HepG2 (cell line): ENCODE measurements at regions not wholly inside any gene's neighbourhood (a gene's known extent, or its start where the extent isn't known, plus 50 kb on each side); places are given as distances from the start of the nearest gene placed in this dataset.

Experiments used
- ATAC-seq: fragments of 200-7000 bp; cut with Tn5 transposase; 3 replicates; pipeline ENCODE4 v1.9.1; 2020; ENCODE audit warnings: mild to moderate bottlenecking, moderate library complexity
- BruUV-seq: library from RNA; stranded (reverse); fragments of 400-500 nt; replicated peaks from 2 replicates; lab custom pipeline; 2021; lab: Mats Ljungman, UMichigan
- CTCF ChIA-PET: fragments of 300-600 bp; formaldehyde crosslinking; extraction: SDS; loops from one replicate; lab custom pipeline; 2021; ENCODE audit warnings: low total read pairs, inconsistent platforms, low intra/inter-chr PET ratio; lab: Yijun Ruan, JAX
- POLR2A ChIA-PET: fragments of 350-600 bp; sonication (Branson Sonifier 250); formaldehyde crosslinking; loops from one replicate; lab custom pipeline; 2020; ENCODE audit warnings: antibody characterized with exemption, inconsistent platforms; lab: Yijun Ruan, JAX
- DNase-seq: peaks from one replicate; pipeline ENCODE4 v3.0.0-alpha.2; 2015; ENCODE audit warnings: low spot score
- FAIRE-seq: peaks from 3 replicates; lab custom pipeline; 2011; peaks lifted over from hg19 to GRCh38; lab: Jason Lieb, UNC
- H2AFZ ChIP-seq: one replicate; pipeline ENCODE4 v1.6.1; 2011; ENCODE audit warnings: low read length, inconsistent platforms
- H3K27ac ChIP-seq: fragments of 300-600 bp; 3 replicates; pipeline ENCODE4 v1.8.0; 2011; ENCODE audit warnings: mixed run types, mild to moderate bottlenecking, mixed read lengths, low read length, inconsistent platforms; ENCODE audit not compliant: insufficient read depth; ENCODE audit errors: extremely low read length
- H3K27me3 ChIP-seq, 2 experiments: fragments of 200-600 bp in 1 of 2; 2 replicates in 1 of 2; 3 replicates in 1 of 2; pipeline versions ENCODE4 v1.6.0 to v1.8.0; 2011; ENCODE audit warnings: low read length in 2 of 2, mild to moderate bottlenecking in 2 of 2, moderate library complexity in 2 of 2, inconsistent platforms in 1 of 2; ENCODE audit not compliant: insufficient read depth in 2 of 2, control insufficient read depth in 1 of 2
- H3K36me3 ChIP-seq, 2 experiments: fragments of 200-600 bp in 1 of 2; replicated peaks in 1 of 2; 2 replicates in 1 of 2; 3 replicates in 1 of 2; pipeline versions ENCODE4 v1.5.1 to v1.8.0; 2011; ENCODE audit warnings: low read length in 2 of 2, inconsistent platforms in 1 of 2; ENCODE audit not compliant: insufficient read depth in 2 of 2, control insufficient read depth in 1 of 2
- H3K4me1 ChIP-seq: 2 replicates; pipeline ENCODE4 v1.5.1; 2012; ENCODE audit warnings: low read length, inconsistent platforms; ENCODE audit not compliant: insufficient read depth
- H3K4me2 ChIP-seq: 2 replicates; pipeline ENCODE4 v1.6.0; 2011; ENCODE audit warnings: low read depth, low read length, inconsistent platforms
- H3K4me3 ChIP-seq, 3 experiments: fragments of 200-600 bp in 1 of 3; sonication (generic), shearing (Covaris generic) in 1 of 3; replicated peaks in 1 of 3; 2 replicates each; pipeline ENCODE4 v1.5.1; 2011 to 2016; ENCODE audit warnings: low read length in 3 of 3, inconsistent platforms in 2 of 3, low read depth in 2 of 3, mild to moderate bottlenecking in 2 of 3, control low read depth in 1 of 3, mixed read lengths in 1 of 3; ENCODE audit not compliant: insufficient read depth in 1 of 3
- H3K79me2 ChIP-seq: one replicate; pipeline ENCODE4 v1.6.1; 2011; ENCODE audit warnings: low read length, inconsistent platforms; ENCODE audit not compliant: insufficient read depth
- H3K9ac ChIP-seq: 2 replicates; pipeline ENCODE4 v1.6.0; 2011; ENCODE audit warnings: mild to moderate bottlenecking, low read depth, low read length, inconsistent platforms; ENCODE audit not compliant: insufficient read depth
- H3K9me3 ChIP-seq: 2 replicates; pipeline ENCODE4 v1.5.1; 2012; ENCODE audit warnings: mild to moderate bottlenecking, low read length
- H4K20me1 ChIP-seq: 2 replicates; pipeline ENCODE4 v1.6.0; 2011; ENCODE audit warnings: inconsistent platforms, mild to moderate bottlenecking, low read length, moderate library complexity; ENCODE audit not compliant: insufficient read depth
- ATF2 ChIP-seq: sonication (generic); formaldehyde crosslinking; IDR thresholded peaks from 2 replicates; pipeline ENCODE4 v1.4.0; 2020; ENCODE audit warnings: missing genetic modification reagents
- GTF3A ChIP-seq: sonication (generic); formaldehyde crosslinking; conservative IDR thresholded peaks from 2 replicates; pipeline ENCODE4 v1.4.0; 2020; ENCODE audit warnings: mild to moderate bottlenecking, missing genetic modification reagents
- HOXA9 ChIP-seq: sonication (generic); formaldehyde crosslinking; IDR thresholded peaks from 2 replicates; pipeline ENCODE4 v1.8.1; 2022; ENCODE audit warnings: missing genetic modification reagents, mild to moderate bottlenecking, moderate library complexity, borderline replicate concordance
- ISX ChIP-seq: sonication (generic); formaldehyde crosslinking; conservative IDR thresholded peaks from 2 replicates; pipeline ENCODE4 v1.5.0; 2020; ENCODE audit warnings: missing genetic modification reagents
- MED13 ChIP-seq: sonication (generic); formaldehyde crosslinking; IDR thresholded peaks from 2 replicates; pipeline ENCODE4 v1.5.0; 2020; ENCODE audit warnings: missing genetic modification reagents
- MIER3 ChIP-seq: IDR thresholded peaks from 2 replicates; pipeline ENCODE4 v1.6.1; 2016; ENCODE audit warnings: missing compliant biosample characterization, borderline replicate concordance
- NFE2L2 ChIP-seq: fragments of 150-350 bp; IDR thresholded peaks from 2 replicates; pipeline ENCODE4 v1.6.1; 2014; ENCODE audit warnings: low read length
- TOPORS ChIP-seq: sonication (generic); formaldehyde crosslinking; IDR thresholded peaks from 2 replicates; pipeline ENCODE4 v1.8.0; 2023; ENCODE audit warnings: mild to moderate bottlenecking, missing genetic modification reagents
- ZNF276 ChIP-seq: sonication (generic); formaldehyde crosslinking; IDR thresholded peaks from 2 replicates; pipeline ENCODE4 v1.4.0; 2020; ENCODE audit warnings: mild to moderate bottlenecking, low read depth, missing genetic modification reagents
- ZNF652 ChIP-seq: IDR thresholded peaks from 2 replicates; pipeline ENCODE4 v1.6.1; 2016; ENCODE audit warnings: low read depth, borderline replicate concordance
- ZSCAN20 ChIP-seq: sonication (generic); formaldehyde crosslinking; IDR thresholded peaks from 2 replicates; pipeline ENCODE4 v1.4.0; 2020; ENCODE audit warnings: missing genetic modification reagents, mild to moderate bottlenecking, borderline replicate concordance
- WGBS: methylation state at CpG from one replicate; pipeline ENCODE4 v1.1.6; 2017; ENCODE audit warnings: low lambda C conversion rate; 5-methylcytosine and 5-hydroxymethylcytosine counted together
- in situ Hi-C: cut with HindIII; loops from 2 replicates; pipeline ENCODE4 v1.10.0; 2017; ENCODE audit warnings: low pct_unique_long_range_greater_than_20kb; ENCODE audit not compliant: extremely low pct_ligation_motif_present
- intact Hi-C: fragments of 100-400 bp; cut with micrococcal nuclease; formaldehyde crosslinking; loops from one replicate; pipeline ENCODE4 v1.10.0; 2022; ENCODE audit not compliant: unreplicated experiment

- no peak overlapping the region for H3K4me2 ChIP-seq
- no peak overlapping the region for H3K27ac ChIP-seq
- DNase-seq (no peak), FAIRE-seq (no peak), ATAC-seq (no peak)
- BruUV-seq: no TSS peak
- ChIA-PET POLR2A (no interaction called here), CTCF (no interaction called here)
- H3K4me3 ChIP-seq: no peak overlapping the region
- no peak for TF ChIP-seq GTF3A (CRISPR knock-in tag)
- no peaks in the 10 kb centered on the region for H3K79me2 ChIP-seq
- no peaks in the 10 kb centered on the region for H3K4me1 ChIP-seq
- intact Hi-C loops: no loop called here
- no peaks in the 10 kb centered on the region for H4K20me1 ChIP-seq
- in situ Hi-C loops: no loop called here
- 0% methylated on average over 1 of the region's 1 CpG for WGBS
- no peaks in the 10 kb centered on the region for H3K27me3 ChIP-seq
- H2AFZ ChIP-seq: no peak overlapping the region
- no peak overlapping the region for H3K9ac ChIP-seq
- peaks cover 22% of the 10 kb centered on the region; the same call in 1 of the 2 replicates for H3K9me3 ChIP-seq
- no peaks in the 10 kb centered on the region for H3K36me3 ChIP-seq
These were observed 595.3 kb downstream of the PSAT1 start for GRCh38 chr9:78892182-78892581.

GRCh38 chr9:78892769-78893168 lies 595.8 kb downstream of the PSAT1 start:
- ChIA-PET CTCF (no interaction called here), POLR2A (no interaction called here)
- BruUV-seq: no TSS peak
- H3K79me2 ChIP-seq: no peaks in the 10 kb centered on the region
- no peak overlapping the region for H3K27ac ChIP-seq
- H3K4me1 ChIP-seq: no peaks in the 10 kb centered on the region
- H4K20me1 ChIP-seq: no peaks in the 10 kb centered on the region
- H3K4me3 ChIP-seq: no peak overlapping the region
- TF ChIP-seq HOXA9 (CRISPR knock-in tag) (no peak), ZSCAN20 (CRISPR knock-in tag) (no peak), ATF2 (CRISPR knock-in tag) (no peak), ZNF276 (CRISPR knock-in tag) (no peak), ZNF652 (CRISPR knock-in tag) (no peak), MIER3 (CRISPR knock-in tag) (no peak), NFE2L2 (no peak), ISX (no peak), MED13 (CRISPR knock-in tag) (no peak), TOPORS (no peak)
- intact Hi-C loops: no loop called here
- no peak overlapping the region for H3K9ac ChIP-seq
- in situ Hi-C loops: no loop called here
- H3K27me3 ChIP-seq: no peaks in the 10 kb centered on the region
- no peak overlapping the region for H3K4me2 ChIP-seq
- ATAC-seq (no peak), DNase-seq (no peak), FAIRE-seq (no peak)
- H2AFZ ChIP-seq: no peak overlapping the region
- no peaks in the 10 kb centered on the region for H3K36me3 ChIP-seq
- H3K9me3 ChIP-seq: peaks cover 22% of the 10 kb centered on the region; the same call in 1 of the 2 replicates
